Neuronal stem cell (in vitro differentiated cells): ENCODE measurements at regions not wholly inside any gene's neighbourhood (a gene's known extent, or its start where the extent isn't known, plus 50 kb on each side); places are given as distances from the start of the nearest gene placed in this dataset.

Source experiments
- DNase-seq: peaks from one replicate; pipeline ENCODE4 v3.0.0-alpha.2; 2013; ENCODE audit warnings: low spot score
- H2AFZ ChIP-seq: one replicate; pipeline ENCODE4 v1.6.1; 2013; ENCODE audit warnings: mild to moderate bottlenecking, low read length, inconsistent platforms
- H2AK5ac ChIP-seq: 2 replicates; pipeline ENCODE4 v1.6.1; 2013; ENCODE audit warnings: low read depth, mild to moderate bottlenecking, inconsistent platforms, low read length, moderate library complexity, mixed read lengths
- H2BK120ac ChIP-seq: 2 replicates; pipeline ENCODE4 v1.6.1; 2013; ENCODE audit warnings: low read depth, mild to moderate bottlenecking, inconsistent platforms, low read length, moderate library complexity, mixed read lengths
- H2BK12ac ChIP-seq: one replicate; pipeline ENCODE4 v1.6.1; 2013; ENCODE audit warnings: low read length, inconsistent platforms
- H2BK15ac ChIP-seq: 2 replicates; pipeline ENCODE4 v1.6.1; 2013; ENCODE audit warnings: mild to moderate bottlenecking, low read length, inconsistent platforms, mixed read lengths
- H2BK5ac ChIP-seq: one replicate; pipeline ENCODE4 v1.6.1; 2013; ENCODE audit warnings: inconsistent platforms, mild to moderate bottlenecking, low read length, moderate library complexity
- H3K14ac ChIP-seq: one replicate; pipeline ENCODE4 v1.6.1; 2013; ENCODE audit warnings: low read length, inconsistent platforms
- H3K18ac ChIP-seq: 2 replicates; pipeline ENCODE4 v1.6.1; 2013; ENCODE audit warnings: low read length, inconsistent platforms
- H3K23ac ChIP-seq: 2 replicates; pipeline ENCODE4 v1.6.1; 2013; ENCODE audit warnings: low read depth, mild to moderate bottlenecking, mixed read lengths, low read length, inconsistent platforms; ENCODE audit not compliant: poor library complexity
- H3K27ac ChIP-seq: replicated peaks from 3 replicates; pipeline ENCODE4 v1.5.1; 2013; ENCODE audit warnings: low read length, inconsistent platforms
- H3K27me3 ChIP-seq, 3 experiments: 2 replicates each; pipeline ENCODE4 v1.6.1; 2013; ENCODE audit warnings: low read length in 3 of 3, mild to moderate bottlenecking in 2 of 3, inconsistent platforms in 1 of 3, low read depth in 1 of 3, mixed read lengths in 1 of 3, moderate library complexity in 1 of 3; ENCODE audit not compliant: control insufficient read depth in 3 of 3, insufficient read depth in 3 of 3
- H3K36me3 ChIP-seq, 2 donors: replicated peaks in 1 of 2; 2 replicates each; pipeline ENCODE4 v1.6.1; 2013; ENCODE audit warnings: low read length in 2 of 2; ENCODE audit not compliant: control insufficient read depth in 2 of 2, insufficient read depth in 2 of 2
- H3K4ac ChIP-seq: 2 replicates; pipeline ENCODE4 v1.6.1; 2013; ENCODE audit warnings: inconsistent platforms, mild to moderate bottlenecking, low read length, moderate library complexity
- H3K4me1 ChIP-seq, 2 donors: 1 replicate in 1 of 2; 2 replicates in 1 of 2; pipeline ENCODE4 v1.6.1; 2013; ENCODE audit warnings: low read length in 2 of 2, low read depth in 1 of 2; ENCODE audit not compliant: control insufficient read depth in 2 of 2, insufficient read depth in 1 of 2
- H3K4me2 ChIP-seq: one replicate; pipeline ENCODE4 v1.6.1; 2013; ENCODE audit warnings: mild to moderate bottlenecking, low read length, inconsistent platforms; ENCODE audit not compliant: insufficient read depth, poor library complexity, severe bottlenecking
- H3K4me3 ChIP-seq, 2 donors: 2 replicates each; pipeline ENCODE4 v1.5.1; 2013; ENCODE audit warnings: low read length in 2 of 2, mild to moderate bottlenecking in 2 of 2, inconsistent platforms in 1 of 2, moderate library complexity in 1 of 2
- H3K79me1 ChIP-seq: one replicate; pipeline ENCODE4 v1.6.1; 2013; ENCODE audit warnings: low read depth, mild to moderate bottlenecking, inconsistent platforms, low read length, moderate library complexity
- H3K9ac ChIP-seq: one replicate; pipeline ENCODE4 v1.6.1; 2013; ENCODE audit warnings: mild to moderate bottlenecking, low read depth, low read length, inconsistent platforms; ENCODE audit not compliant: poor library complexity
- H3K9me3 ChIP-seq, 2 donors: replicated peaks in 1 of 2; 2 replicates each; pipeline versions ENCODE3 to v1.6.1; 2013; ENCODE audit warnings: low read length in 2 of 2, mild to moderate bottlenecking in 2 of 2, inconsistent platforms in 1 of 2, low read depth in 1 of 2, mixed read lengths in 1 of 2, moderate library complexity in 1 of 2; ENCODE audit not compliant: control insufficient read depth in 2 of 2, insufficient read depth in 1 of 2
- H4K8ac ChIP-seq: one replicate; pipeline ENCODE4 v1.6.1; 2013; ENCODE audit warnings: low read depth, mild to moderate bottlenecking, inconsistent platforms, low read length, moderate library complexity
- H4K91ac ChIP-seq: one replicate; pipeline ENCODE4 v1.6.1; 2013; ENCODE audit warnings: low read length, low read depth, mild to moderate bottlenecking, inconsistent platforms; ENCODE audit not compliant: poor library complexity
- WGBS, 2 donors: extraction: QIAGEN DNeasy Blood & Tissue Kit; methylation state at CpG; one replicate each; pipeline ENCODE4 v1.1.7; 2013; ENCODE audit warnings: missing lambda C conversion rate in 2 of 2, mixed read lengths in 1 of 2; ENCODE audit not compliant: insufficient read length in 2 of 2, insufficient replicate concordance in 1 of 2; ENCODE audit errors: extremely low coverage in 2 of 2; 5-methylcytosine and 5-hydroxymethylcytosine counted together

- WGBS, 2 donors, result no CpG with 5 or more reads among the region's 1 CpG
These were observed 396.2 kb downstream of the BCL11A start for GRCh38 chr2:60157283-60157682.

GRCh38 chr2:60154142-60154541, 399.3 kb downstream of the BCL11A start:
- Histone ChIP-seq H3K79me1 (no peaks in the 10 kb centered on the region), H3K4me2 (no peak overlapping the region), H2AFZ (no peak overlapping the region), H3K27me3 (no peaks in the 10 kb centered on the region), H2BK12ac (no peak overlapping the region), H2BK120ac (no peak overlapping the region), H3K18ac (no peak overlapping the region), H3K4me1 (no peaks in the 10 kb centered on the region), H3K4ac (no peak overlapping the region), H3K9me3 (no peaks in the 10 kb centered on the region), H4K8ac (no peak overlapping the region), H3K9ac (no peak overlapping the region), H2BK5ac (no peak overlapping the region), H3K23ac (no peak overlapping the region), H2BK15ac (no peak overlapping the region), H3K4me3 (no peak overlapping the region), H4K91ac (no peak overlapping the region), H3K27ac (no peak overlapping the region), H2AK5ac (no peak overlapping the region), H3K14ac (no peak overlapping the region), H3K36me3 (no peaks in the 10 kb centered on the region)
- DNase-seq, result no peak
- no CpG with 5 or more reads among the region's 2 CpGs for WGBS, 2 donors

More at GRCh38 chr2:60157283-60157682, 396.2 kb downstream of the BCL11A start:
- Histone ChIP-seq H3K27ac (no peak overlapping the region), H3K36me3 (no peaks in the 10 kb centered on the region), H2BK12ac (no peak overlapping the region), H3K18ac (no peak overlapping the region), H3K9ac (no peak overlapping the region), H3K4me2 (no peak overlapping the region), H2AK5ac (no peak overlapping the region), H3K79me1 (no peaks in the 10 kb centered on the region), H4K8ac (no peak overlapping the region), H3K23ac (no peak overlapping the region), H3K9me3 (no peaks in the 10 kb centered on the region), H3K4me1 (no peaks in the 10 kb centered on the region), H2BK120ac (no peak overlapping the region), H2BK5ac (no peak overlapping the region), H3K27me3 (no peaks in the 10 kb centered on the region), H2AFZ (no peak overlapping the region), H3K4me3 (no peak overlapping the region), H3K4ac (no peak overlapping the region), H2BK15ac (no peak overlapping the region), H4K91ac (no peak overlapping the region), H3K14ac (no peak overlapping the region)
- DNase-seq, result no peak

- no peak overlapping the region for H3K23ac ChIP-seq
- H3K36me3 ChIP-seq, result no peaks in the 10 kb centered on the region
- H2AFZ ChIP-seq, result no peak overlapping the region
- no peaks in the 10 kb centered on the region for H3K9me3 ChIP-seq
- no peak overlapping the region for H3K14ac ChIP-seq
- H4K8ac ChIP-seq, result no peak overlapping the region
- no peak overlapping the region for H3K4me2 ChIP-seq
- no peak overlapping the region for H2BK120ac ChIP-seq
- no peak overlapping the region for H2BK12ac ChIP-seq
- no CpG with 5 or more reads among the region's 4 CpGs for WGBS, 2 donors
- H4K91ac ChIP-seq, result no peak overlapping the region
- H3K27ac ChIP-seq, result no peak overlapping the region
- H3K4me3 ChIP-seq, result no peak overlapping the region
- H2BK5ac ChIP-seq, result no peak overlapping the region
- no peaks in the 10 kb centered on the region for H3K79me1 ChIP-seq
- no peak overlapping the region for H3K18ac ChIP-seq
- H3K4ac ChIP-seq, result no peak overlapping the region
- no peak for DNase-seq
- H2BK15ac ChIP-seq, result no peak overlapping the region
- H3K9ac ChIP-seq, result no peak overlapping the region
- H3K4me1 ChIP-seq, result no peaks in the 10 kb centered on the region
- H3K27me3 ChIP-seq, result no peaks in the 10 kb centered on the region
- no peak overlapping the region for H2AK5ac ChIP-seq
These were observed 401.1 kb downstream of the BCL11A start for GRCh38 chr2:60152226-60152833.

DNA sequence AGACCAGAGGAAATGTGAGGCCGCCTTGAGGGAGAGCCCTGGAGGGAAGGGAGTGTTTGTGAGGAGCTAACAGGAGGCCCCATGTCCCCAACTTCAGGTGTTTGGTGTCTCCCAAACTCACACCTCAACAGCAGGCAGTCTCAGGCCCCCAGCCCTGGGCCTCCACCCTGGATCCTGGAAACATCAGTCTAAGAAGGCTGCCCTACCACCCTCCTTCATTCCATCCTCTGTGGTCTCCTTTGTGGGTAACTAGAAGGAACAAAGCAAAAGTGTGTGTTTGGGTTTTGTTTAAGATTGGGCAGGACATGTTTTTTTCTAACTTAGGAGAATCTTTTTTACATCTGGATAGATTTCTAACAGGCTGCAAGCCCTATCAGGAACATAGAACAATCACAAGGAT, 404.3 kb downstream of the BCL11A start:
- H3K14ac ChIP-seq, result no peak overlapping the region
- no peak overlapping the region for H2AK5ac ChIP-seq
- H3K27me3 ChIP-seq, result no peaks in the 10 kb centered on the region
- no peak overlapping the region for H2BK5ac ChIP-seq
- no peak overlapping the region for H2BK15ac ChIP-seq
- H3K36me3 ChIP-seq, result no peaks in the 10 kb centered on the region
- no peak overlapping the region for H3K18ac ChIP-seq
- H3K9ac ChIP-seq, result no peak overlapping the region
- no peaks in the 10 kb centered on the region for H3K9me3 ChIP-seq
- no CpG with 5 or more reads among the region's 1 CpG for WGBS, 2 donors
- no peaks in the 10 kb centered on the region for H3K4me1 ChIP-seq
- H2BK12ac ChIP-seq, result no peak overlapping the region
- no peak for DNase-seq
- H3K23ac ChIP-seq, result no peak overlapping the region
- H3K27ac ChIP-seq, result no peak overlapping the region
- no peak overlapping the region for H4K8ac ChIP-seq
- H2BK120ac ChIP-seq, result no peak overlapping the region
- no peak overlapping the region for H3K4me3 ChIP-seq
- no peak overlapping the region for H3K4me2 ChIP-seq
- no peak overlapping the region for H3K4ac ChIP-seq
- no peaks in the 10 kb centered on the region for H3K79me1 ChIP-seq
- no peak overlapping the region for H4K91ac ChIP-seq
- H2AFZ ChIP-seq, result no peak overlapping the region
